Mucosa of stomach (tissue), 1 donor: ENCODE measurements at regions not wholly inside any gene's neighbourhood (a gene's known extent, or its start where the extent isn't known, plus 50 kb on each side); places are given as distances from the start of the nearest gene placed in this dataset.

Source experiments
- H3K27me3 ChIP-seq: one replicate; pipeline ENCODE4 v1.7.0; 2013; ENCODE audit warnings: mild to moderate bottlenecking, low read length; ENCODE audit not compliant: control insufficient read depth, insufficient read depth
- H3K36me3 ChIP-seq: one replicate; pipeline ENCODE4 v1.7.0; 2013; ENCODE audit warnings: low read length; ENCODE audit not compliant: control insufficient read depth, insufficient read depth
- H3K4me1 ChIP-seq: one replicate; pipeline ENCODE4 v1.7.0; 2013; ENCODE audit warnings: mild to moderate bottlenecking, low read length; ENCODE audit not compliant: control insufficient read depth, insufficient read depth
- H3K4me3 ChIP-seq: one replicate; pipeline ENCODE4 v1.7.0; 2013; ENCODE audit warnings: low read length
- H3K9ac ChIP-seq: one replicate; pipeline ENCODE4 v1.7.0; 2013; ENCODE audit warnings: mild to moderate bottlenecking, low read length, moderate library complexity
- H3K9me3 ChIP-seq: one replicate; pipeline ENCODE4 v1.7.0; 2013; ENCODE audit warnings: mild to moderate bottlenecking, low read length, moderate library complexity; ENCODE audit not compliant: control insufficient read depth
- donor health status: Pancreatic carcinoma.

- no peak overlapping the region for H3K9ac ChIP-seq
- no peak overlapping the region for H3K4me3 ChIP-seq
Measured at GRCh38 chr6:113434641-113435040, 422.5 kb upstream of the MARCKS start.

GRCh38 chr6:113437566-113437965 is 419.6 kb upstream of the MARCKS start:
- Histone ChIP-seq H3K4me1 (peaks cover 6% of the 10 kb centered on the region), H3K9me3 (no peaks in the 10 kb centered on the region), H3K36me3 (no peaks in the 10 kb centered on the region), H3K27me3 (no peaks in the 10 kb centered on the region), H3K9ac (no peak overlapping the region), H3K4me3 (no peak overlapping the region)

More at GRCh38 chr6:113434641-113435040, 422.5 kb upstream of the MARCKS start:
- H3K36me3 ChIP-seq, result no peaks in the 10 kb centered on the region
- H3K27me3 ChIP-seq, result no peaks in the 10 kb centered on the region
- peaks cover 6% of the 10 kb centered on the region for H3K4me1 ChIP-seq
- H3K9me3 ChIP-seq, result no peaks in the 10 kb centered on the region

- H3K36me3 ChIP-seq, result no peaks in the 10 kb centered on the region
Measured at GRCh38 chr6:113439866-113440265, 417.3 kb upstream of the MARCKS start.

GRCh38 chr6:113442040-113442439 is 415.1 kb upstream of the MARCKS start:
- no peak overlapping the region for H3K4me3 ChIP-seq
- no peak overlapping the region for H3K9ac ChIP-seq
- no peaks in the 10 kb centered on the region for H3K9me3 ChIP-seq
- H3K27me3 ChIP-seq, result no peaks in the 10 kb centered on the region
- no peaks in the 10 kb centered on the region for H3K4me1 ChIP-seq
- H3K36me3 ChIP-seq, result no peaks in the 10 kb centered on the region

More at GRCh38 chr6:113439866-113440265, 417.3 kb upstream of the MARCKS start:
- H3K9me3 ChIP-seq, result no peaks in the 10 kb centered on the region
- H3K4me1 ChIP-seq, result no peaks in the 10 kb centered on the region
- H3K9ac ChIP-seq, result no peak overlapping the region
- H3K4me3 ChIP-seq, result no peak overlapping the region
- no peaks in the 10 kb centered on the region for H3K27me3 ChIP-seq

- no peaks in the 10 kb centered on the region for H3K9me3 ChIP-seq
- no peak overlapping the region for H3K4me3 ChIP-seq
- no peaks in the 10 kb centered on the region for H3K36me3 ChIP-seq
- no peak overlapping the region for H3K9ac ChIP-seq
- H3K27me3 ChIP-seq, result no peaks in the 10 kb centered on the region
- H3K4me1 ChIP-seq, result no peaks in the 10 kb centered on the region
Measured at GRCh38 chr6:113445201-113445600, 411.9 kb upstream of the MARCKS start.

GRCh38 chr6:113447088-113447831 is 409.9 kb upstream of the MARCKS start:
- H3K4me1 ChIP-seq, result no peaks in the 10 kb centered on the region
- H3K36me3 ChIP-seq, result no peaks in the 10 kb centered on the region
- H3K4me3 ChIP-seq, result no peak overlapping the region
- H3K9me3 ChIP-seq, result no peaks in the 10 kb centered on the region
- no peaks in the 10 kb centered on the region for H3K27me3 ChIP-seq
- no peak overlapping the region for H3K9ac ChIP-seq

GRCh38 chr6:113449051-113449450 is 408.1 kb upstream of the MARCKS start:
- Histone ChIP-seq H3K9ac (no peak overlapping the region), H3K27me3 (no peaks in the 10 kb centered on the region), H3K36me3 (no peaks in the 10 kb centered on the region), H3K4me1 (no peaks in the 10 kb centered on the region), H3K9me3 (no peaks in the 10 kb centered on the region), H3K4me3 (no peak overlapping the region)

- H3K36me3 ChIP-seq, result no peaks in the 10 kb centered on the region
- no peaks in the 10 kb centered on the region for H3K4me1 ChIP-seq
- no peak overlapping the region for H3K9ac ChIP-seq
- H3K9me3 ChIP-seq, result no peaks in the 10 kb centered on the region
- no peak overlapping the region for H3K4me3 ChIP-seq
- no peaks in the 10 kb centered on the region for H3K27me3 ChIP-seq
Measured at GRCh38 chr6:113450061-113450465, 407.1 kb upstream of the MARCKS start.

- Histone ChIP-seq H3K27me3 (no peaks in the 10 kb centered on the region), H3K9me3 (no peaks in the 10 kb centered on the region), H3K9ac (no peak overlapping the region), H3K36me3 (no peaks in the 10 kb centered on the region), H3K4me3 (no peak overlapping the region), H3K4me1 (no peaks in the 10 kb centered on the region)
Measured at GRCh38 chr6:113451049-113451448, 406.1 kb upstream of the MARCKS start.

GRCh38 chr6:113457198-113457597 is 399.9 kb upstream of the MARCKS start:
- Histone ChIP-seq H3K36me3 (no peaks in the 10 kb centered on the region), H3K9ac (no peak overlapping the region), H3K4me1 (peaks cover 8% of the 10 kb centered on the region), H3K9me3 (no peaks in the 10 kb centered on the region), H3K27me3 (no peaks in the 10 kb centered on the region), H3K4me3 (no peak overlapping the region)

GRCh38 chr6:113457751-113458150 is 399.4 kb upstream of the MARCKS start:
- H3K4me3 ChIP-seq, result no peak overlapping the region
- H3K36me3 ChIP-seq, result no peaks in the 10 kb centered on the region
- H3K4me1 ChIP-seq, result peaks cover 8% of the 10 kb centered on the region
- H3K27me3 ChIP-seq, result no peaks in the 10 kb centered on the region
- H3K9ac ChIP-seq, result no peak overlapping the region
- H3K9me3 ChIP-seq, result no peaks in the 10 kb centered on the region

GRCh38 chr6:113458368-113459010 is 398.7 kb upstream of the MARCKS start:
- Histone ChIP-seq H3K9me3 (no peaks in the 10 kb centered on the region), H3K4me3 (no peak overlapping the region), H3K9ac (no peak overlapping the region), H3K27me3 (no peaks in the 10 kb centered on the region), H3K36me3 (no peaks in the 10 kb centered on the region), H3K4me1 (peaks cover 8% of the 10 kb centered on the region)
